Stimulated activated CD8-positive, alpha-beta memory T cell treated with anti-CD3 and anti-CD28 coated beads, Interleukin-7, amount 100 ng/mL, for 1 hour (primary cell): ENCODE measurements at regions not wholly inside any gene's neighbourhood (a gene's known extent, or its start where the extent isn't known, plus 50 kb on each side); places are given as distances from the start of the nearest gene placed in this dataset.

Source experiments
- DNase-seq, 2 donors: peaks; one replicate each; pipeline ENCODE4 v3.0.0-alpha.2; 2020; ENCODE audit warnings: low read depth in 2 of 2

DNA sequence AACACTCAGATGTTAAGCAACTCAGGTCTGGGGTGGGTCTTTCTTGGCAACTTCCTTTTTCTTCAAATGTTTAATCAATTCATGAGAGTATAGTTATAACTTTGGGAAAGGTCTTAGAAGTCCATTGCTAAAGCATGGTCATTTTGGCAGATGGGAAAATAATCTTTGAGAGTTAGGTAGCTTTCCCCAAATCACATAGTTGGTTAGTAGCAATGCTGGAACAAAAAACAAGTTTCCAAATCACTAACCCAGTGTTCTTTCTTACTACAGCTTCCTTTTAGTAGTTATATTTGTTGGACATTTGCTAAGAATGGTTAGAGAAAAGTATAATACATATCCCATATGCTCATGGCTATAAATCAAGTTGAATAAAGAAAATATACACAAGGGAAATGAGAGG is 185.2 kb upstream of the SLC14A2 start:
- DNase-seq: no peak

DNA sequence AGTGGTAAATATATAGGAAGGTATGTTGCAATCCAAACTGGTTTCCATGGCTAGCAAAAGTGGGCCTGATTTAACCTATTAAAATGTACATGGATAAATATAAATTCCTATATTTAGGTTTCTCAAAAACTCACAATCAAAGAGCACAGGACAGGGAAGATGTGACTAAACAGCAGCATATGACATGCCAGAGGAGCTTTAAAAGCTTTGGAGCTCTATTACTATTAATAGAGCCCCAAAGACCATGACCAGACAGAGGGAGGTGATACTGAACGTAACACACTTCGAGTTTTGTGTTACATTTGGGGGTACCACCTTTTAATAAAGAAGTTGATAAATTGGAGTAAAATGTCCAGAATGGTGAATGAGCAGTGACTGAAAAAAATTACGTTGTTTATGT is 179.5 kb upstream of the SLC14A2 start:
- DNase-seq: no peak

DNA sequence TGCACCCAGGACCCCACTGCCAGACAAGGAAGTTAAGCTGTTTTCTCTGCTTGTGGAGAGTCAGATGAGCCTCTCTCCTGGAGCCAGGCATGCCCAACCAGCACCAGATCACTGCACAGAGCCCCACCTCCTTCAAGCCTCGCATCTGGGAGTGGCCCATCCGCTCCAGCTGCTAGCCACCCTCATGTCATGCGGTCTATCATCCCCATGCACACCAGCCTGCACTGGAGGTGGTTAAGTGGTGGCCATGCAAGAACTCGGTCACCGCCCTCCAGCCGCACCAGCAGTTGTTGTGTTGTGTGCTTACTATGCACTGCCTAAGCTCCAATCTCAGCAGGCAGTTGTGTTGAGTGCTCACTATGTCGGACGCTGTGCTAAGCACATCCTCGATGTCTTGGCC is 177.9 kb upstream of the SLC14A2 start:
- no peak for DNase-seq

GRCh38 chr18:45439851-45440645 is 175.2 kb upstream of the SLC14A2 start:
- no peak for DNase-seq

DNA sequence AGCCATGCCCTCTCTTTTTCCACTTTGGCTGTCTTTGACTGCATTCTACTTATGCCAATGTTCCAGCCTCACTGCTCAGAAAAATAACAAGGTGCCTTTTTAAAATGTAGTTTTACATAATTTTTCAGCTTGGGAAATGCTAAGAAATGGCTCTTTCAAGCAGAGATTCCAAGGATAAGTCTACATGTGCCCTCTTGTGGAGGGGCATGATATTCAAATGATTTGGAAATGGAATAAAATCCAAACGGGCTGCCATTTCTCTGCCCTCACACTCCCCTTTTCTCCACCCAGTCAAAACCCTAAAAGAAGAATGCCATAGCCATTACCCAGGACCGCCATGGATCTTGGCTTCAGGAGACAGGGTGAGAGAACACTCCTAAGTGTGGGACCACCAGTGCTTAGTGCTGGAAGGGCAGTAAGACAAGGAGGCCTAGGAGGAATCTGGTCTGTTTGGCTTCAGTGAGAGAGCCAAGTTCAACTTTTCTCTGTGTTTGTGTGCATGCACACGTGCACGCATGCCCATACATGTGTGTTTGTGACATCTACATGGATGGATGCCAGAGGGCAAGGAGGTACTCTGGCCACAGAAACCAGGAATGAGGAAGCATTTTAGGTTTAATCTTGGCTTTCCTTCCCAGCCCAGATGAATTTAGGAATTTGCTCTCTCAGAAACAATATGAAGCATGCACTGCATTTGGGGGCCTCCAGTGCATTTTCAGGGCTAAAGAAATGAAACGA is 174.0 kb upstream of the SLC14A2 start:
- no peak for DNase-seq

DNA sequence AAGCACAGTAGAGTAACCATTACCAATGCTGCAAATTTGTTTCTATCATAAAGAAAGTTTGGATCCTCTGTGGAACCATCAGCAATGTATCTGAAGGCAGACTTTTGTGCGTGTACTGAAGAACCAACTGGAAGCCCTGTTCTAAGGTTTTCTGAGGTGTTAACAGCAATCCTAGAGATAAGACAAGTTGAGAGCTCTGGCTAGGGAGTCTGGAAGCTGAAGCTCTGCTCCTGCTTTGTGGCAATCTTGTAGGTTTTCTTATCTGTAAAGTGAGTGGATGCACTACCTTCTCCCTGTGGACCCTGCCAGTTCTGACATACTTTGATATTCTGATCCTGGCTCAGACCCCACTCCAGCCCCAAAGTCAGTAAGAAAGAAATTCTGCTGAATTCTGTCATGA is 171.2 kb upstream of the SLC14A2 start:
- no peak for DNase-seq

- no peak for DNase-seq
Observed at GRCh38 chr18:45447355-45448265, 167.7 kb upstream of the SLC14A2 start.

GRCh38 chr18:45448871-45449270 is 166.4 kb upstream of the SLC14A2 start:
- no peak for DNase-seq

- DNase-seq: no peak
Observed at GRCh38 chr18:45449418-45450227, 165.7 kb upstream of the SLC14A2 start.

GRCh38 chr18:45456090-45457021 is 158.9 kb upstream of the SLC14A2 start:
- DNase-seq: no peak

DNA sequence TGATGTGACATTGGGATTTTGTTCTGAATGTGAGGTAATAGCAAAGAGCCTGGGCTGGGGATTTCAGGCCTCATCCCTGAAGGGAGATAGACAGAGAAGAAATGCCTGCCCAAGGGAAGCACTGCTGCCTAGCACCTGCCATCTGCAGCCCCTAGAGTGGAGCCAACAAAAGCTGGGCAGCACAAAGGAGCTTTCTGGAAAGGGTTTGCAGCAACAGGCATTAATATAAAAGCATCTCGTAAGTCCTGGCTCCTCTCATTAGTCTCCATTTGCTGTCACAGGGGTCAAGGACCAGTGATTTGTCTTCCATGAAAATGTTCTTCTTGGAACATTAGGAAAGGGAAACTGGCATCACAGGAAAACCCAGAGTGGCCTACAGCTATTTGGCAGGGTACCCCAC is 157.2 kb upstream of the SLC14A2 start:
- no peak for DNase-seq

GRCh38 chr18:45462179-45462578 is 153.1 kb upstream of the SLC14A2 start:
- DNase-seq: no peak

DNA sequence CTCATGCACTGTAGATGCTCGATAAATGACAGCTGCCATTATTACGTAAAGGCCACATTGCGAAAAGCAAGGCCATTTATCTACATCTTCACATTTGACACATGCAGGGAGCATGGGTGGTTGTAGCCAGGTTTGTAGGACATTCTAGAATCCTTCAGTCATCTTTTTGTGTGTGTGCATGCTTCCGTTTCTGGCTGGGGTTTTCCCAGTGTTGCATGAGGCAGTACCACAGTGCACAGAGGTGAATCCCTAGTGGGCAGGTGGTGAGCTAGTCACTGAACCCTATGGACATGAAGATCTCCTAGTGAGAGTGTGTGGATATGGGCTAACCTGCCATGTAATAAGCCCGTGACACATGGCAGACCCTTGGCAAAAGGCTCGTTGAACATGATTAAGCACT is 151.8 kb upstream of the SLC14A2 start:
- no peak for DNase-seq

DNA sequence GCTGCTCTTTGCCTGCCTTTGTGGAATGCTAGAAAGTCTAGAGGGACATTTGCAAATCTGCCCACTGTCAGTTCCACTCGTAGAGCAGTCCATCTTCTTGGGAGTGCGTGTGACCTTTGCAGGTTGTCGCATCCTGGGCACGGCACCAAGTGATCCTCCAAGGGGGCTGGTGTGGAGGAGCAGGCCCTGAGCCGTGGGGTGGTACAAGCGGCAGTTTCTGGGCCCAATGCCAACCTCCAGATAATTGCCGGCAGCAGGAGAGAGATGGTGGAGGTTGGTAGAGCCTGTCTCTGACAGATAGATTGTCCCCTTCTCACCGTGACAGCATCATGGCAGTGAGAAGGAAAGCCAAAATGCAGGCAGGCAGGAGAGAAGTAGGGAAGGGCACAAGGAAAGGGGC is 150.7 kb upstream of the SLC14A2 start:
- DNase-seq: no peak

GRCh38 chr18:45467293-45467692 is 148.0 kb upstream of the SLC14A2 start:
- DNase-seq: no peak

GRCh38 chr18:45467945-45468344 is 147.3 kb upstream of the SLC14A2 start:
- no peak for DNase-seq

- no peak for DNase-seq
Observed at GRCh38 chr18:45478889-45479288, 136.4 kb upstream of the SLC14A2 start.

- no peak for DNase-seq
Observed at GRCh38 chr18:45480219-45481015, 134.9 kb upstream of the SLC14A2 start.

GRCh38 chr18:45481821-45482220 is 133.5 kb upstream of the SLC14A2 start:
- no peak for DNase-seq
